Upper lobe of left lung (tissue), 6 donors: ENCODE measurements at regions not wholly inside any gene's neighbourhood (a gene's known extent, or its start where the extent isn't known, plus 50 kb on each side); places are given as distances from the start of the nearest gene placed in this dataset.

Source experiments
- ATAC-seq, 2 donors: fragments of 200-7000 bp; cut with Tn5 transposase; one replicate each; pipeline ENCODE4 v1.9.1; 2022; ENCODE audit warnings: mild to moderate bottlenecking in 2 of 2, moderate library complexity in 2 of 2; ENCODE audit not compliant: low FRiP score in 2 of 2
- DNase-seq, 2 donors: peaks; one replicate each; pipeline ENCODE4 v3.0.0-alpha.2; 2019 to 2020
- H3K27ac ChIP-seq, 4 donors: fragments of 200-600 bp; sonication (generic); one replicate each; pipeline ENCODE4 v1.5.1; 2016 to 2019
- H3K27me3 ChIP-seq, 4 donors: fragments of 200-600 bp; sonication (generic); one replicate each; pipeline ENCODE4 v1.5.1; 2017 to 2019
- H3K36me3 ChIP-seq, 4 donors: fragments of 200-600 bp; sonication (generic); one replicate each; pipeline ENCODE4 v1.5.1; 2016 to 2019
- H3K4me1 ChIP-seq, 4 donors: fragments of 200-600 bp; sonication (generic); one replicate each; pipeline ENCODE4 v1.5.1; 2018 to 2019
- H3K4me3 ChIP-seq, 4 donors: fragments of 200-600 bp; sonication (generic); one replicate each; pipeline ENCODE4 v1.5.1; 2017 to 2019; ENCODE audit warnings: mild to moderate bottlenecking in 2 of 4, moderate library complexity in 1 of 4
- H3K9me3 ChIP-seq, 4 donors: fragments of 200-600 bp; sonication (generic); one replicate each; pipeline ENCODE4 v1.5.1; 2018 to 2019
- CTCF ChIP-seq, 6 experiments: fragments of 450-650 bp in 4 of 6; fragments of 200-600 bp in 2 of 6; sonication (generic) in 2 of 6; IDR thresholded peaks; one replicate each; pipeline ENCODE4 v1.5.1; 2016 to 2019; ENCODE audit warnings: antibody characterized with exemption in 6 of 6
- EP300 ChIP-seq, 4 donors: sonication (generic); formaldehyde crosslinking; IDR thresholded peaks; one replicate each; pipeline ENCODE4 v1.5.1; 2017; ENCODE audit warnings: antibody characterized with exemption in 4 of 4, control low read depth in 2 of 4
- POLR2A ChIP-seq, 4 donors: fragments of 450-650 bp; IDR thresholded peaks; one replicate each; pipeline ENCODE4 v1.5.1; 2016 to 2017; ENCODE audit warnings: antibody characterized with exemption in 4 of 4, mild to moderate bottlenecking in 2 of 4
- POLR2AphosphoS5 ChIP-seq, 2 donors: sonication (generic); formaldehyde crosslinking; IDR thresholded peaks; one replicate each; pipeline ENCODE4 v1.5.1; 2017; ENCODE audit warnings: antibody characterized with exemption in 2 of 2
- WGBS, 2 donors: methylation state at CpG; one replicate each; pipeline ENCODE4 v1.1.5; 2017 to 2018; 5-methylcytosine and 5-hydroxymethylcytosine counted together
- donor health status: DM: no; HTN: no; CAD: no; lungs with moderate emphysema.
- donor health status: DM: no; HTN: yes; CAD: no; lungs with severe emphysema.

DNA sequence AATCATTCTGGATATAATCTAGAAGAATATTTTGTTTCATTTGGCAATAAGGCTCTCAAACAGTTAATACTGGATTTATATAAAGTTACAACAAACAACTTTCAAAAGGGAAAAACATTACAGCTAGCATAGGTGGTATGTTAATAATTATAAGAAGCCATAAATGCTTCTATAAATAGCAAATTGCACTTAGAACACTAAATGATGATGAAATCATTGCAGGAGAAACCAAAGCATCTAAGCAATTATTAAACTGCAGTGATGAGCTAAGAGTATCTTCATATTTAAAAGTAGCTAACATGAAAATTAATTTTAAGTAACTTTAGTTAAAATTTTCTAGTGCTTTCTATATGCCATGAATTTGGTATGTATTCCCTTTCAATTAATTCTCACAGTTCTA, 189.5 kb downstream of the CENPC start:
- Histone ChIP-seq H3K4me3 (no peak overlapping the region), H3K36me3 (no peaks in the 10 kb centered on the region)
- DNase-seq = no peak

DNA sequence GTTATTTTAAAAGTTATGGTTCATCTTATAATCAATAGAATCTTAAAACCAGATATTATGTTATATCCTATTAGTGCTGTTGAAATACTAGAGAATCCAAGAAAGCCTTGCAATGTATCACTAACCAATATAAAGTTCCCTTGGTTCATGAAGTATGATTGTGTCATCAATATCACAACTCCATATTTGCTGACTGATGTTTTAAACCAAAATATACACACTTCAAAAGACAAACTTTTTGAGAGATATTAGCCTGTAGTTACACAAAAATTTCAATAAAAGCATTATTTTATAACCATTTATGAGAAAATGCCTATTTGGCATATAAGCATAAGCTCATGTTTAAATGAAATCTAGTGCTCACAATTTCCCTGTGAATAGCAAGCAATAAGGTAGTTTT, 198.6 kb downstream of the CENPC start:
- Histone ChIP-seq H3K36me3 (no peaks in the 10 kb centered on the region), H3K27ac (no peak overlapping the region), H3K9me3 (no peaks in the 10 kb centered on the region), H3K27me3 (no peaks in the 10 kb centered on the region), H3K4me3 (no peak overlapping the region), H3K4me1 (no peaks in the 10 kb centered on the region)
- no peak for TF ChIP-seq CTCF (IDR thresholded peaks at IDR 0.05)
- TF ChIP-seq POLR2A (IDR thresholded peaks at IDR 0.05) = no peak
- TF ChIP-seq POLR2AphosphoS5 (IDR thresholded peaks at IDR 0.05) = no peak
- TF ChIP-seq EP300 (IDR thresholded peaks at IDR 0.05) = no peak
- DNase-seq (no peak), ATAC-seq (no peak)

More for the DNA sequence above, 189.5 kb downstream of the CENPC start:
- Histone ChIP-seq H3K4me1 (no peaks in the 10 kb centered on the region), H3K9me3 (no peaks in the 10 kb centered on the region), H3K27me3 (no peaks in the 10 kb centered on the region), H3K27ac (no peak overlapping the region)
- no peak for TF ChIP-seq POLR2AphosphoS5 (IDR thresholded peaks at IDR 0.05)
- no peak for TF ChIP-seq POLR2A (IDR thresholded peaks at IDR 0.05)
- no peak for ATAC-seq

DNA sequence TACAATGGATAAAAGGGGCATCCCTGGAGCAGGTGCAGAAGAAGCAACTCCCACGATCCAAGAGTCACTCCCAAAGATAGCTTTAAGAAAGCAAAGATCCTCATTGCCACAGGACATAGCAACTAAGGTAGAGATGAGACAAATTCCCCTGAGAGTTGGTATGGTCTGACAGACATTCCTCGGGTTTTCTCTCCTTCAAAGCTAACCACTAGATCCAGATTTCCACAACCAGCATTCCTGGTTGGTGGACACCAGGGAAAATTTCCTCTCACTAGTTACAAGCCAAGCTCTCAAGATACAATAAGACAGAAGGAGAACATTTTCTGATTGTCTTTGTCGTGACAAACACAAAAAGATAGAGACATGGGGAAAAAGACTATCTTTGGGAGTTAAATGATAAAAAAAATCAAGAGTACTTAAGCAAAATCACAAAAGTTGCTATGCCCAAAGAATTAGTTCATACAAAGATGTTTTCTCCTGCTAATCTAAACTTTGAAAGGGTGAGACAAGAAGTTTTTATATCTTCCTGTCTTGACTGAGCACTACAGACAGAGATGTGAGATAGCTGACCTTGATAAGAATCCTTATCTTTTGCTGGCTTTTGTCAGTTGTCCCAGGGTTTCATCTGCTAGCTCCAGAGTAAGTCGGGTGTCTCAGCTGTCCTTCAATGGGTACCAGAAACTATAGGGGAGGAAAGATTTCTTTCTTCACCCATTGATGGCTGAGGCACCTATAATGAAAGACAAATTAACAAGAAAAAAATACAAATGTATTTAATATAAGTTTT, 200.5 kb downstream of the CENPC start:
- ATAC-seq (no peak), DNase-seq (no peak)
- no peak for TF ChIP-seq EP300 (IDR thresholded peaks at IDR 0.05)
- no peak for TF ChIP-seq POLR2AphosphoS5 (IDR thresholded peaks at IDR 0.05)
- no peak for TF ChIP-seq POLR2A (IDR thresholded peaks at IDR 0.05)
- TF ChIP-seq CTCF (IDR thresholded peaks at IDR 0.05) = no peak
- H3K9me3 ChIP-seq = no peaks in the 10 kb centered on the region
- H3K36me3 ChIP-seq = no peaks in the 10 kb centered on the region
- no peak overlapping the region for H3K27ac ChIP-seq
- WGBS, 2 donors = 48 to 57% methylated on average over 4 of the region's 4 CpGs
- no peak overlapping the region for H3K4me3 ChIP-seq
- H3K27me3 ChIP-seq = no peaks in the 10 kb centered on the region
- no peaks in the 10 kb centered on the region for H3K4me1 ChIP-seq

DNA sequence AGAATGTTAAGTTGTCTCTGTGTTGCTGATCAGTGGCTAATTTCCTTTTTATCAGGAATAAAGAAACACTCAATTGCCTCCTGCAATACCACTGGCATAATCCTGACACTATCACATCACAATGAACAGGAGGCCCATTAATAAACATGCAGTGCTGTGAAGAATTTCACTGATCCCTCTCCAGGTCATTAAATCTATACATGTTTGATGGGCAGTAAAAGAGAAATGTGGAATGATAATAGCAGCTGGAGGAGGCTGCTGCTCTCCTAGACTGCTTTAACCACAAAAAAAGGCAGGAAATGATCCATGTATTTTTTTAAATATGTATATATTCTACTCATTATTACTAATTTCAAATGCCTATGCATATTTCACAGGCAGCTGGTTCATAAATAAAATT, 202.1 kb downstream of the CENPC start:
- Histone ChIP-seq H3K4me1 (no peaks in the 10 kb centered on the region), H3K36me3 (no peaks in the 10 kb centered on the region), H3K9me3 (no peaks in the 10 kb centered on the region), H3K4me3 (no peak overlapping the region), H3K27ac (no peak overlapping the region), H3K27me3 (no peaks in the 10 kb centered on the region)
- TF ChIP-seq CTCF (IDR thresholded peaks at IDR 0.05) = no peak
- no peak for TF ChIP-seq EP300 (IDR thresholded peaks at IDR 0.05)
- no peak for TF ChIP-seq POLR2A (IDR thresholded peaks at IDR 0.05)
- no peak for TF ChIP-seq POLR2AphosphoS5 (IDR thresholded peaks at IDR 0.05)
- ATAC-seq = no peak
- DNase-seq = no peak

- Histone ChIP-seq H3K27me3 (no peaks in the 10 kb centered on the region), H3K36me3 (no peaks in the 10 kb centered on the region), H3K4me3 (no peak overlapping the region), H3K27ac (no peak overlapping the region), H3K4me1 (no peaks in the 10 kb centered on the region), H3K9me3 (no peaks in the 10 kb centered on the region)
- ATAC-seq (no peak), DNase-seq (no peak)
- TF ChIP-seq EP300 (IDR thresholded peaks at IDR 0.05) (no peak), POLR2AphosphoS5 (IDR thresholded peaks at IDR 0.05) (no peak), POLR2A (IDR thresholded peaks at IDR 0.05) (no peak), CTCF (IDR thresholded peaks at IDR 0.05) (no peak)
- 20 to 25% methylated on average over 2 of the region's 2 CpGs for WGBS, 2 donors
These were observed 203.0 kb downstream of the CENPC start for GRCh38 chr4:67342291-67342690.
